Dermis microvascular lymphatic vessel endothelial cell (primary cell): ENCODE measurements at regions not wholly inside any gene's neighbourhood (a gene's known extent, or its start where the extent isn't known, plus 50 kb on each side); places are given as distances from the start of the nearest gene placed in this dataset.

Experiments used
- DNase-seq, 2 donors: peaks; one replicate each; pipeline versions ENCODE4 v3.0.0 to v3.0.0-alpha.2; 2010; ENCODE audit warnings: low read depth in 2 of 2

DNA sequence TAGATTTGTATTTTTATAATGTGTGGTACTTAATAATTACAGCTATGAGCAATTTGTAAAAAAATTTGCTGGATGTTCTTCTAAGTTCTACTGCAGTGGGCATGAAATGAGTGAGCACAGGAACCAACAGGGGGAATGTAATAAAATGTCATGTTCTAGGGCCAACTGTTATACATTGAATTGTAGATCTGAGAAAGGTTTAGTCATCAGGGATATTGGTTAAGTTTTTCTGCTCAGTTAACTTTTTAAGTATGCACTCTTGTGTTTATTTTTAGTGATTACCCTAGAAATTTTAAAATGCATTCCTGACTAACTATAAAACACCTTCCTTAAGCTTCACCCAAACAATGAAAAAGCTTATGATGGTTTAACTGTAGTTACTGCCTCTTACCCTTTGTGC lies 101.8 kb downstream of the CAND1 start:
- no peak for DNase-seq

DNA sequence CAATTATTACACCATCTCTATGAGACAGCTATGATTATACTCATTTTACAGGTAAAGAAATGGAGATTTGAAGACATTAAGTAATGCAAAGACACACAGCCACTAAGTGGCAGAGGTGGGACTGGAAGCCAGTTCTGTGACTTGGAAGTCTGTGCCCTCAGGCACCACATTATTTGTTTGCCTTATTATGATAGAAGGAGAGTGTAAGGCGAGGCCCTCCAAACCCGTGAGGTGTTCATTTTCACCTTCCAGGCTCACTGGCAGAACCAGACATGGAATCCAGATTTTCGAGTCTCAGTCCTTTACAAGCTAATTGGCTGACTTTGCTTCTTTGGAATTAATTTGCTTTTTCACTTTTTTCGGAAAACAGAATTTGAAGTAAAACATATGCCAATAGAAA lies 107.9 kb downstream of the CAND1 start:
- no peak for DNase-seq

DNA sequence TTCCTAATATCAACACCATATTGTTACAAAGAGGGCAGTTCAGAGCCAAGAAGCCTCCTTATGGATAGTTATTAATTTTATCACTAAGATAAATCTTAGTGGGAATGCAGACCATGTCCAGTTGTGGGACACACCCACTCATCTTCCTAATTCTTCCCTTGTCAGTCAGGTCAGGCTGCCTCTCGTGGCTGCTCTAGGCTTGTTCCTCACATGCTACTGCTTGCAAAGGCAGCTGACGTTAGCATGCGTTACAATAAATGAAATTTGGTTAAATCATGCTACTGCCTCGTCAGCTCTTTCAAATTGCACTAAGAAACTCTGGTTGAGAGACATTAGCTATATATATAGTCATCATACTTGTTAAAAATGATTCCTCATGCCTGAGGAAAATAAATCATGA lies 108.4 kb downstream of the CAND1 start:
- DNase-seq: no peak

DNA sequence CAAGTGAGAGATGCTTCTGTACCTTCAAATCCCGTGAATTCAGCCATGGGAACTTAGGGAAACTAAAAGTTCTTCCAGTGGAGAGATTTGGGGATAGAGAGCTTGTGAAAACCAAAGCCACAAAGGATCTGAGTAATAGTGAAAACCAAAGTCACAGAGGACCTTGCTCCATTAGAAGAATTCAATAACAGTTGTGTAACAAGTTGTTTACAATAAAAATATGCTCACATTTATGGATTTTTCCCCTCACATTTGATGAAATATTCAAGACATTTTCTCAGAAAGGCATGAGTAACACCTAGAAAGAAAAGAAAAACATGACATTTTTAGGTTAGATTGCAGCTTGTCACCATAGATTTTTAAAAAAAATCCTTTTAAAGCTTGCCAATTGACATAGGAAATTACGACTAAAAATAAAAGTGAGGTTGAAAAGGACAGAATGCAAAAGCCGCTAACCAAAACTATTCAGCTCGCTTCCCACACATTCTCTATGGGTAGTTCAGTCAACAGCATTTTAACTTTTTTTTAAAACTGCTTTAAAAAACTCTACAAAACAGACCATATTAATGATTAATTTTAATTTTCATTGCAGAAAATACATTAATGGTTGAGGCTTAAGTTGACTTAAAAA lies 113.2 kb downstream of the CAND1 start:
- no peak for DNase-seq

DNA sequence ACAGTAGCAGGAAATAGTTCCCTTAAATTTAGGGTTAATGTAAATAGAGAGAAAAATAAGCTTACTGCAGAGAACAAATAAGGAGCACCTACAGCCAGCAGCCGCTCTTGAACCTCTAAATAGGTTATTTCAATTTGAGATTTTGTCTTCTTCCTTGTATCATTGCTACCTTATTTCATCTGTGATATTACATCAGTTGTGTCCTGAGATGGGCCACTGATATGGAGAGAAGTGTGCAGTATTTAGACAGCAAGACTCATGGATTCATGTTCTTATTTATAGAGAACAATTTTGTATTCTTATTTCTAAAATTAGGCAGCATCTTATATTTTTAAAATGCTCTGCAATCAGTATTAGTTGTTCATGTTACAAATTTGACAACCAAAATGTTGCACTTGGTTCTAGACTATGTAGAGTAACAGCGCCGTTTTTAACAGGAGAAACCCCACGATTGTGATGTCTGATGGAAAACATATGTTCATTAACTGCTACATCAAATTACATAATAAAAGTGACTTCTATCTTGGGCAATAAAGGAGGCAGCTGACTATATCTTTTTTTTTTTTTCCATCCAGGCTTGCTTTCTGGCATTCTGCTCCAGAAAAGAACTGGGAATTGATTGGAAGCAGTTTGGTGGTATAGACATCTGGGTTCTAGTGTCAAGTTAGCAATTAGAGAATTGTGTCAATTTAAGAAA lies 117.9 kb downstream of the CAND1 start:
- no peak for DNase-seq

DNA sequence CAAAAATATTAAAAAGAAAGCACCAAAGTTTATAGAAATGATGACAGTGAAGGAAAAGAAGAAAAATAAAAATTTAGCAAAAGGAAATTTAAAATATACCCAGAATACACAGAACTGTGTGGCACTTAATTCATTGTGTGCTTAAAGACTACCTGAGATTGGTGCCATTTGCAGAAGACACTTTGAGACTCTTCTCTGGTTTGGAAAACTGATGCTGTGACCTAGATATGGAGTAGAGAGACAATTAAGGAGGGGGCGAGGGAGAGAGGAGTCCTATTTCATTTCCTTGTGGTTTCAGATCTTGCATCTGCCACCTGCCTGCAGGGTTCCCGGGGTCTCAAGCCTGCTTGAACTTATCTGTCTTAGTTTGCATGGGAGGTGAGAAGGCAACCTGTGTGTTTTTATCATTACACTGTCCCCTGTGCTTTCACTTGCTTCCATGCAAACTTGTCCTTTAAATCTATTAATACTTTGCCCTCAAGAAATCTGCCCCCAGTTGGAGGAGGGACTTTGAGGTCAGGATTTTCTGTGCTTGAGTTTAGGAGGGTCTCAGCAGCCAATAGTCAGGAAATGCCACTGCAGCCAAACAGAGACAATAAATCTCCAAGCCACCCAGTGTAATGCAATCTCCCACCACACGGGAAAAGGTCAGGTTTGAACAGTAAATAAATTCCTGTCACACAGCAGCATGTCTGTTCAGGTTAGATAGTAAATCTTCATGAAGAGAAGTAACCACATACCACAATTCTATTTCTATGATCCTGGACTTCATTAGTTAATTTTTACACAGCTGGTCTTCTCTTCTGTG lies 119.4 kb downstream of the CAND1 start:
- no peak for DNase-seq

DNA sequence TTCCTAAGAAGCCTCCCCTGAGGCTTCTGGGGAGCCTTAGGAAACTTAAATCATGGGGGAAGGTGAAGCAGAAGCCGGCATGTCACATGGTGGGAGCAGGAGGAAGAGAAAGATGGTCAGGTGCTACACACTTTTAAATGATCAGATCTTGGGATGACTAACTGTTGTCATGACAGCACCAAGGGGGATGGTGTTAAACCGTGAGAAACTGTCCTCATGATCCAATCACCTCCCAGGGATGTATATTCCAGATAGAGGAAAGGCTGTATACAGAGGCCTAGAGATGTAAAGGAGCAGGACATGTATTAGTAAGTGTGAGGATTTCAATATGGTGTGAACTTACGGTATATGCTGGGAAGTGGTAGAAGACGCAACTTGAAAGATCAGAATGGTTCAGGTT lies 121.1 kb downstream of the CAND1 start:
- no peak for DNase-seq

DNA sequence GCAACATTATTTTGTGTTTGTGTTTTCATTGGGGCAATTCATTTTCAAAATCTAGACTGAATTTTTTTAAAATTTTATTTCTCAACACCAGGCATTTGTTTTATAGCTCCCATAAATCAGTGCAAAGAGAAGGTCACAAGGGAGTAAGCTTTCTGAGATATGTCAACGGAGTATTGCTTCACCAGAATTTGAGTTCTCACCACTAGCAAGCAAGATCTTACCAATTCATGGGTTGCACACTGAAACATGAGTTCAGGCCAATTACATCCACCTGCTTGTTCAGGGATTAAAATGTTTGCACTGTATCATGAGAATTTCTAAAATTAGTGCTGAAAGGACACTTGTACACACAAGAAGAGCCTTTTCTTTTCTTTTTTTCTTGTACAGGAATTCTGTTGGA lies 121.9 kb downstream of the CAND1 start:
- DNase-seq: no peak

DNA sequence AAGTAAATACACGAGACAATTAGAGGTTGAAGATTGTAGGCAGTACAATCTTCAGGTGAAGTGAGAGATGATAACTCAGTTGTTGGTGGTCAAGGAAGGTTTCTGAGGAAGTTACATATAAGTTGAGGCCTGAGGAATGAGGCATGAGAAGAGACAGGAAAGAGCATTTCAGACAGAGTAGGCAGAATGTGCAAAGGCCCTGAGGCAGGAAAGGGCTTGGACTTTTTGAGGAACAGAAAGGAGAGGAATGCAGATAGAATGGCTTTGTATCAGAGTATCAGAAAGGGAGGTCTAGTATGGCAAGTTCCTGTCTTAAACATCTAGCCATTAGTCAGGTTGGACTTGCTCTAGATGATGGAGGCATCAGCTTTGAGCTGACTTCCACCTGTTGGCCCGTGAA lies 122.5 kb downstream of the CAND1 start:
- no peak for DNase-seq

DNA sequence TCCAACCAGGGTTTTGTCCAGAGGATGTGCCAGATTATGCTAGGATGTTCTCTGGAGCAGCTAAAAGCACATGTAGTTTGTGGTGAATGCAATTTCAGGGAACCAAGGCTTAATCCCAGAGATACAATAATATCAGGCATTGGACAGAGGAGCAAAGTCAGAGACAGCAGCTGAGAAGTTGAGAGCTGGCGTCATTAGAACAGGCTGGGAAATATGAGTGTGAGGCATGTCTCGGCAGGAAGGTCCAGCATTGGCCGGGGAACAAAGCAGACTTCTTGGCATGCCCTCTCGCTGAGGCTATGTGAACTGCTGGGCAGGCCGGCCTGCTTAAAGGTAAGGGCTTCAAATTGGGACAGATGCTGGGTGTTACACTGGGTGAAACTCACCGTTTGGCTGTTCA lies 125.4 kb downstream of the CAND1 start:
- no peak for DNase-seq

DNA sequence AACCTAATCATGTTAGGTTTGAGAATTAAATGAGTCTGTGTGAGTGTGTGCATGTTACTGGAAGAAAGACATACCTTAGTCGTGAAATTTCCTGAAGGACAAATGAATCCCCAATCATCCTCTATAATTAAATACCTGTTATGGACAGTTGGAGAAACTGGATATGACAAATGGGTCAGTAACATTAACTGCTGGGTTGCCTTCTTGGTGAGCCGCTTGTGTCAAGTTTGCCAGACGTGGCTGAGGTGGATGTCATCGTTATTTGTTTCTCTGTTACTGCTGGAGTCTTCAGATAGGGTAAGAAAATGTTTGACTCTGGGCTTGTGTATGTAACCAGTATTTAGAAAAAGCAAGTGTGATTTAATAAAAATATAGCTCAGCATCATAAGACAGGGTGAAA lies 131.6 kb downstream of the CAND1 start:
- DNase-seq: no peak

DNA sequence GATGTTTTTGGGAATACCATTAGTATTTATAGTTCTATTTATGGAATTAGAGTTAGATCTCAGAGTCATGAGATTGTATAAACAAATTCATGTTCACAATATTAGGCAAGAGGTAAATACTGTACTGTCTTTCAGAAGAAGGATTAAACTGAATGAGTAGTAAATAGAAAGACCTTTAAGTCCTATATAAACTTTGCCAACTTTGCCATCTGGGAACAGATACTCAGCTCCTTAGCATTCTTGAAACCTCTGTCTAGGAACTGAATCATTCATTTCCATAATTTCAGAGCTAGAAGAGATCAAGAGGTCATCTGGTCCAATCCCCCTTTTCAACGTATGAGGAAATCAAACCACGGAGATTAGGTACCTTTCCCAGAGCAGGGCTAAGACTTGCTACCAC lies 141.1 kb downstream of the CAND1 start:
- DNase-seq: no peak

DNA sequence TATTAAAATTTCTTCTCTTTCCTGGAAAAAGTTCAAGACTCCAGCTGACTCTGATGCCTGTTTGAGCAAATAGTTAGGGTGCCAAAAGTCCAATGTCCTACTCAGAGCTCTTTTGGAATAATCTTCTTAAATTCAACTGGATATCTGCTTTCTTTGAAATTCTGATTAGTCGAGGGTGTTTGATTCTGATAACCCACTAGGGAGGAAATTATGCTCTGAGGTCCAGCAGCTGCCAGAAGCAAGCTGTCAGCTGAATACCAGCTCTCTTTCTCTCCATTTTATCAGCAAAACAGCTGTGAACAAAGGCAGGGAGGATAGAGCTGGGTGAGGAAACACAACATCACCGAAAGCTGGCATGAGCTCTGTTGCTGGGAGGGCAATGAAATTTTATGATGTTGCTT lies 141.5 kb downstream of the CAND1 start:
- no peak for DNase-seq

DNA sequence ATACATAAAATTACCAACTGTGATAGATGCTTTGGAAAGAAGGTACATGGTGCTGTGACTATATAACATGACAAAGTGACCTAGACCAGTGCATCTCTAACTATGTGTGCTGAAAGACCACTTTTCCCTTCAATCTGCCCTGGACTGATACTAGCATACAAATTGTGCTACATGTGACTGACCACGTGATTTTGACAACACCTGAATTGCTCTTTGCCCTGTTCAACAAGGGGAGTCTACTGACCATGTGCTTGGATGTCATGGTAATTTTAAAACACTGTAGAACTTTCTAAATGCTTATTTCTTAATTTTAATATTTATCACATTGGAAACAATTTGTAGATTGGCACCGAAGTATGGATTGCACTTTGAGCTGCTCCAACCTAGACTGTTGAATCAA lies 142.4 kb downstream of the CAND1 start:
- DNase-seq: no peak

DNA sequence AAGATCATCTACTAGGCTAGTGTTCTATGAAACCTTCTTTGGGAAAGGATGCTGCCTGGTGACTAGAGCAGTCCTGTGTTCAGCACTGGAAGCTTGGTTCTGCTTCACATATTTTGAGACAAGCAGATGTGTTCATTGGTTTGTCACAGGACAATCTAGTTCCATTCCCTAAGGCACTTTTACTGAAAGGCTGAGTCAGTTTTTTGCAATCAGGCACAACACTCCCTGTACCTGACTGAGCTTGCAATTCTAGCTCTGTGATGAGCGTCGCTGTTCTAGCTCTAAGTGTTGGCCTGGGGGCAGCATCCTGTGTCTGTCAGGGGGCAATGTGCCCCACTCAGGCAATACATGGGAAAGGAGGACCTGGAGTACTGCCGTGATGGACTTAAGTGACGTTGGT lies 144.4 kb downstream of the CAND1 start:
- DNase-seq: no peak

DNA sequence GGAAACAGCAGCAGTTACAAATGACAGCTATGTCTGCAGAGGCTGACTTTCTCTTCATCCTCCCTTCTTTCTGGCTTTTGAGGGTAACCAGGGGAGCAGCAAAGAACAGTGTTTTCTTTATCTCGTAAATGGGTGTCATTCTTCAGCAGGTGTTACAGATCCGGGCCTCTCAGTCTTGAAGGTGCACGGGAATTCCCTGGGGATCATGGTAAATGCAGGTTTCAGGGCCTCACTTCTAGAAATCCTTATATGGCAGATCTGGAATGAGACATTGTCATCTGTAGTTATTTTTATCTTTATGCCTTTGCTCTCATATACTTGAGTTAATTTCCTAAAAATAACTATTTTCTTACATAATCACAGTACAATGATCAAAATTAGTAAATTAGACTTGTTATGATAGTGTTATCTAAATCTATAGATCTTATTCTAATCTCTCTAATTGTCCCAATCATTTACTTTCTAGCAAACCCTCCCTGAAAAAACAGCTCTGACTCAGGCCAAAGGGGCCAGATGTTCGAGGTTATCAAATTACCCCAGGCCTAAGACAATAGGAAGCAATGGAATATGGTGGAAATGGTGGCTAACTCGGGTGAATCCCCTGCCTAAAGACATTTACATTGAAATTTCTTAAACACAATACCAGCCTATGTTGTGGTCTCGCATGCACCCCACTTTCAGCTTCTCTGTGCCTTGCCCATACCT lies 145.0 kb downstream of the CAND1 start:
- DNase-seq: no peak

DNA sequence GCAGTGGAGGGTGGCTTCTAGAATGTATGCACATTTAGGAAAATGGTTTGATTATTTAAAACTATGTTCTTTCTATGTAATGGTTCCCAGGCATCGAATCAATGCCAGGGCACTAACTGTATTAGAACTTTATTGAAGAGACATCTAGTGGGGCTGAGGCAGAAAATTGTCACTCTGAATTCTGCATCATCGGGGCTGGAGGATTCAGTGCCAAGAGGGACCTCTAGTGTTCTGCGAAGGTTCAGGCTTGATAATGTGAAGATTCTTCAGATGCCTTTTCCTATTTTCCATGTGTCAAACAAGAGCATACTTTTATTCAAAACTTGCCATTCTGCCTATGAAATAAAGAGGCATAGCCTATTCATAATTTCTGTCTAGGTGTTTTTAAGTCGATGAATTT lies 146.3 kb downstream of the CAND1 start:
- DNase-seq: no peak

DNA sequence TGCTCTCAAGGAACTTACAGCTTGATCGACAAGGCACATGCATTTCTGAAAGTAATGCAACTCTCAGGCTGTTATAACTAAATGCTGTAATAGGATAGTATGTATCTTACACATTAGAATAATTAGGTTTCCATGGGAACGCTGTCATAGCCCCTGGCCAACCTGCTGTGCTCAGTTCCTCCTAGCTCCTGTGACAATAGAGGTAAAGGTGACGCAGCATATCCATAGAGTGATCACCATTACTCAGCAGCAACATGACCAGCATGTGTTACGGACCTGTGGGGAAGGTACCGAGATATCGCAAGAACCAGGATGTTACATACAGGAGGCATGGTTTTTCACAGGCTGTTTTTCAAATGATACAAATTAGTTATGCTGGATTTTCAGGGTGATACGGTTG lies 150.7 kb downstream of the CAND1 start:
- DNase-seq: no peak

DNA sequence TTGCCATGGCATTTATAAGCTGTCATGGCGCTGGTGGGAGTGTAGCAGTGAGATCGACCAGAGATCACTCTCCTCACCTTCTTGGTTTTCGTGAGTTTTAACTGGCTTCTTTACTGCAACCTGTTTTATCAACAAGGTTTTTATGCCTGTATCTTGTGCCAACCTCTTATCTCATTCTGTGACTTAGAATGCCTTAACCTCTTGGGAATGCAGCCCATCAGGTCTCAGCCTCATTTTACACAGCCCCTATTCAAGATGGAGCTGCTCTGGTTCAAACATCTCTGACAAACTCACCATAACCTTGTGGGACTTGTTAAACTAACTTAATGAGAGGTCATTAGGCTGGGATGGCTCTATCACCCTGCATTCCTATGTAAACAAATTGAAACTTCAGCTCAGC lies 151.3 kb downstream of the CAND1 start:
- no peak for DNase-seq

DNA sequence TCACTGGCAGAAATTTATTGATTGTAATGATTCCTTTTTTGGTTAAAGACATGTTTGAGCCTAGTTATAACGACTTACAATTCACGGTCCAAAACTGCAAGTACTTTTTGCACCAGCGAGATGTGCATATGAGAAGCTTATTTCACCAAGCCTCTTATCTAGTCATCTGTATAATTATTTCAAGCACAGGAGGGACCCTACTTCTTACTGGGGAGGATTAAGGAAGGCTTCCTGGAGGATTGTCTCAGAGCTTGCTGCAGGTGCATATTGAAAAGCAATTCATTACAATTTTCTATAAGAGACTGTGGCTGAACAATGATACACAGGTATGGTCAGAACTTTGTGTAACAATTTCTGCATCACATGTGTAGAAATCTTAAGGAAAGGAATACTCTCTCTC lies 152.9 kb downstream of the CAND1 start:
- DNase-seq: no peak

DNA sequence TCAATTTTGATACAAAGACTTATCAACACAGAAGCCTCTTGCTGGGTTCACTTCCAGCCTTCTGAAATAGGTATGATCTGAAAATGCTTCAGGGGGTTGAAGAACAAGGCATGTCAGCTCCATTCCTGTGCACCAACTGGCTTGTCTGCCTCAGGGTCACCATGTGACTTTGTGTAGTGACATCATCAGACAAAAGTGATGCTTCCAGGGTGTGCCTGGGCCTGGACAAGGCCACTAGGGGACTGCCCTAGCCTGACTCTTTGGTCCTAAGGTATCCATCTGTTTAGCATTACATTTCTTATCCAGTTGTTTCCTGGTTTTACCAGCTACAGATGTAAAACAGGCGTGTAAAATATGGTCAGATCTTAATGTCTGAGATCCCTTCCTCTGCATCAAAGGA lies 155.6 kb downstream of the CAND1 start:
- no peak for DNase-seq

DNA sequence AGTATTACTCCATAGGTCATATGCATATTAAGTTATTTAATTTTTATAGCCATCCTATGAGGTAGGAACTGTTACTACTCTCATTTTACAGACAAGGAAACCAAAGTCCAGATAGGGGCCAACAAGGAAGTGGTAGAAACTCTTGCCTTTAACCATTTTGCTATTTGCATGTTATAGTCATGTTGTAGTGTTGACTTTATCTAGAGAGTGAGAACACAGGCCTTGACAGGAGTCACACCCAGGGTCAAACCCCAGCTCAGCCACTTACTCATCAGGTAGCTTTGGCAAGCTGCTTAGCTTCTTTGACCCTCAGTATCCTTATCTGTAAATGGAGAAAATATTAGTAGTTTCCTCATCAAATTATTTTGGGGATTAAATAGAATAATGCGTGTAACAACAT lies 156.2 kb downstream of the CAND1 start:
- no peak for DNase-seq
